ENCODE measurements at regions not wholly inside any gene's neighbourhood (a gene's known extent, or its start where the extent isn't known, plus 50 kb on each side); places are given as distances from the start of the nearest gene placed in this dataset.

DNA sequence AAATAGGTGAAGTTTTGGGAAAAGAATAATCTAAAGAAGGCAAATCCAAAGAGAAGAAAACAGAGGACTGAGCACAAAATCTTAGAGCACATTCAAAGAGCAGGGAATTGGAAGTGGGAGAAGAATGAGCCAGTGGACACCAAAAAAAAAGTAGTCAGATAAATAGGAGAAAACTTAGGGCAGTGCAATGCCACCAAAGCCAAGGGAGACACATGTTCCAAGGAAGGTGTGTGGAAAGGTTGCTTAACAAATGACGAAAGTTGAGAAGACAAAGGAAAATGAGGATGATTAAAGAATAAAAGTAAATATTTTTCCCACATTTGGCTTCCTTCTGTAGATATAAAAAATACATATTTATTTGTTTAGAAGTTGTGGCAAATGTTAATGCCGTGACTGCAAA lies 237.6 kb downstream of the TANC2 start:
- H3K4me2 ChIP-seq (ENCODE audit: insufficient read depth, low read length), result no peak overlapping the region
- no peaks in the 10 kb centered on the region for H4K20me1 ChIP-seq (replicated peaks; ENCODE audit: control insufficient read depth, insufficient read depth, low read length)
- no peak overlapping the region for H3K4me3 ChIP-seq
- POLR2A ChIA-PET, result no interaction called here
- DNase-seq (ENCODE audit: extremely low read depth in 1 of 4, low spot score in 3 of 4) (no peak), ATAC-seq (no peak), FAIRE-seq (no peak)
- no peaks in the 10 kb centered on the region for H3K36me3 ChIP-seq (ENCODE audit: control insufficient read depth, insufficient read depth, low read length)
- intact Hi-C loops (cut with micrococcal nuclease), result no loop called here
- 49% methylated on average over 2 of the region's 2 CpGs for WGBS (ENCODE audit: insufficient coverage, low coverage, missing lambda C conversion rate)
- H3K27me3 ChIP-seq (ENCODE audit: control insufficient read depth in 2 of 2, insufficient read depth in 2 of 2, low read length in 2 of 2), result no peaks in the 10 kb centered on the region
- in situ Hi-C loops (cut with MboI), result no loop called here
- no peaks in the 10 kb centered on the region for H3K79me2 ChIP-seq (ENCODE audit: control insufficient read depth, insufficient read depth, low read length)
- no peaks in the 10 kb centered on the region for H3K9me1 ChIP-seq (ENCODE audit: control insufficient read depth, insufficient read depth, low read length)
- CTCF ChIA-PET (ENCODE audit: low intra/inter-chr PET ratio), result no interaction called here
- no peak overlapping the region for H2AFZ ChIP-seq (ENCODE audit: low read depth, low read length)
- H3K9me3 ChIP-seq (replicated peaks; ENCODE audit: control insufficient read depth, insufficient read depth, low read depth, low read length), result no peaks in the 10 kb centered on the region
- TF ChIP-seq ZNF224 (CRISPR knock-in tag; IDR thresholded peaks at IDR 0.05), result peak; percentile 98
- no peak for TF ChIP-seq ZNF586 (CRISPR knock-in tag; conservative IDR thresholded peaks at IDR 0.05)
- H3K27ac ChIP-seq (ENCODE audit: extremely low read depth, low read depth, low read length), result no peak overlapping the region
- BruUV-seq (replicated peaks), result no TSS peak
- H3K4me1 ChIP-seq (replicated peaks in 1 of 2; ENCODE audit: control insufficient read depth in 2 of 2, insufficient read depth in 2 of 2, low read length in 2 of 2), result no peaks in the 10 kb centered on the region
- no peak overlapping the region for H3K9ac ChIP-seq (ENCODE audit: insufficient read depth in 1 of 2, low read depth in 2 of 2, low read length in 2 of 2)

- BruUV-seq (replicated peaks), result no TSS peak
- Histone ChIP-seq H4K20me1 (replicated peaks; ENCODE audit: control insufficient read depth, insufficient read depth, low read length) (no peaks in the 10 kb centered on the region), H3K4me1 (replicated peaks in 1 of 2; ENCODE audit: control insufficient read depth in 2 of 2, insufficient read depth in 2 of 2, low read length in 2 of 2) (no peaks in the 10 kb centered on the region), H3K36me3 (ENCODE audit: control insufficient read depth, insufficient read depth, low read length) (no peaks in the 10 kb centered on the region), H3K4me3 (no peak overlapping the region), H3K27ac (ENCODE audit: extremely low read depth, low read depth, low read length) (no peak overlapping the region), H3K9ac (ENCODE audit: insufficient read depth in 1 of 2, low read depth in 2 of 2, low read length in 2 of 2) (no peak overlapping the region), H3K27me3 (ENCODE audit: control insufficient read depth in 2 of 2, insufficient read depth in 2 of 2, low read length in 2 of 2) (no peaks in the 10 kb centered on the region), H3K9me3 (replicated peaks; ENCODE audit: control insufficient read depth, insufficient read depth, low read depth, low read length) (no peaks in the 10 kb centered on the region), H3K9me1 (ENCODE audit: control insufficient read depth, insufficient read depth, low read length) (no peaks in the 10 kb centered on the region), H2AFZ (ENCODE audit: low read depth, low read length) (no peak overlapping the region), H3K79me2 (ENCODE audit: control insufficient read depth, insufficient read depth, low read length) (no peaks in the 10 kb centered on the region), H3K4me2 (ENCODE audit: insufficient read depth, low read length) (no peak overlapping the region)
- ChIA-PET POLR2A (interaction anchor here (0.8 kb wide), 1 partner anchor 9 kb away, joined by 3 read pairs; no protein-coding TSS in a partner anchor), CTCF (ENCODE audit: low intra/inter-chr PET ratio) (no interaction called here)
- WGBS (ENCODE audit: insufficient coverage, low coverage, missing lambda C conversion rate), result 53% methylated on average over 1 of the region's 1 CpG
- intact Hi-C loops (cut with micrococcal nuclease) (loop anchor here (10.0 kb wide), 1 partner anchor 183 kb away; no protein-coding TSS in a partner anchor), in situ Hi-C loops (cut with MboI) (no loop called here)
- FAIRE-seq, result no peak
- no peak for ATAC-seq
- no peak for DNase-seq (ENCODE audit: extremely low read depth in 1 of 4, low spot score in 3 of 4)
- TF ChIP-seq SMARCA5 (IDR thresholded peaks at IDR 0.05), result no peak
- no peak for TF ChIP-seq E2F4 (CRISPR knock-in tag; IDR thresholded peaks at IDR 0.05; ENCODE audit: low read depth)
- TF ChIP-seq, protein P1, sequence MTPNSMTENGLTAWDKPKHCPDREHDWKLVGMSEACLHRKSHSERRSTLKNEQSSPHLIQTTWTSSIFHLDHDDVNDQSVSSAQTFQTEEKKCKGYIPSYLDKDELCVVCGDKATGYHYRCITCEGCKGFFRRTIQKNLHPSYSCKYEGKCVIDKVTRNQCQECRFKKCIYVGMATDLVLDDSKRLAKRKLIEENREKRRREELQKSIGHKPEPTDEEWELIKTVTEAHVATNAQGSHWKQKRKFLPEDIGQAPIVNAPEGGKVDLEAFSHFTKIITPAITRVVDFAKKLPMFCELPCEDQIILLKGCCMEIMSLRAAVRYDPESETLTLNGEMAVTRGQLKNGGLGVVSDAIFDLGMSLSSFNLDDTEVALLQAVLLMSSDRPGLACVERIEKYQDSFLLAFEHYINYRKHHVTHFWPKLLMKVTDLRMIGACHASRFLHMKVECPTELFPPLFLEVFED (CRISPR knock-in tag; conservative IDR thresholded peaks at IDR 0.05), result no peak
- TF ChIP-seq PTBP1 (IDR thresholded peaks at IDR 0.05; ENCODE audit: low read depth, low read length), result no peak
- TF ChIP-seq NKRF (IDR thresholded peaks at IDR 0.05; ENCODE audit: borderline replicate concordance), result no peak
- no peak for TF ChIP-seq DEAF1 (CRISPR knock-in tag; IDR thresholded peaks at IDR 0.05)
- TF ChIP-seq ZBTB1 (CRISPR knock-in tag; IDR thresholded peaks at IDR 0.05; ENCODE audit: borderline replicate concordance, low read depth), result no peak
- TF ChIP-seq EP400 (IDR thresholded peaks at IDR 0.05), result no peak
- no peak for TF ChIP-seq ATF1 (CRISPR knock-in tag; IDR thresholded peaks at IDR 0.05)
- no peak for TF ChIP-seq ATF1 (tag; IDR thresholded peaks at IDR 0.05)
Observed at GRCh38 chr17:63221939-63222338, 224.2 kb downstream of the CYB561 start.
